Keratinocyte (primary cell): ENCODE measurements at regions not wholly inside any gene's neighbourhood (a gene's known extent, or its start where the extent isn't known, plus 50 kb on each side); places are given as distances from the start of the nearest gene placed in this dataset.

Experiments
- DNase-seq: peaks from one replicate; pipeline ENCODE4 v3.0.0-alpha.2; 2011; ENCODE audit warnings: low read depth, missing footprints, low spot score
- FAIRE-seq: peaks from 2 replicates; lab custom pipeline; 2011; peaks lifted over from hg19 to GRCh38; lab: Jason Lieb, UNC
- H2AFZ ChIP-seq: 2 replicates; pipeline ENCODE4 v1.6.0; 2012; ENCODE audit warnings: low read length, control low read depth, inconsistent platforms; ENCODE audit not compliant: control insufficient read depth
- H3K27ac ChIP-seq: 2 replicates; pipeline ENCODE4 v1.5.1; 2011; ENCODE audit warnings: low read length; ENCODE audit not compliant: control insufficient read depth, insufficient read depth
- H3K27me3 ChIP-seq: 3 replicates; pipeline ENCODE4 v1.6.0; 2011; ENCODE audit warnings: low read length; ENCODE audit not compliant: control insufficient read depth, insufficient read depth; ENCODE audit errors: extremely low read depth
- H3K36me3 ChIP-seq, 2 experiments: 2 replicates in 1 of 2; 3 replicates in 1 of 2; pipeline ENCODE4 v1.5.1; 2011; ENCODE audit warnings: low read length in 2 of 2, mild to moderate bottlenecking in 1 of 2; ENCODE audit not compliant: control insufficient read depth in 2 of 2, insufficient read depth in 2 of 2; ENCODE audit errors: extremely low read depth in 1 of 2
- H3K4me1 ChIP-seq: 3 replicates; pipeline ENCODE4 v1.5.1; 2011; ENCODE audit warnings: low read length; ENCODE audit not compliant: control insufficient read depth, insufficient read depth; ENCODE audit errors: extremely low read depth
- H3K4me2 ChIP-seq: 3 replicates; pipeline ENCODE4 v1.6.0; 2011; ENCODE audit warnings: low read depth, low read length; ENCODE audit not compliant: control insufficient read depth, insufficient read depth; ENCODE audit errors: extremely low read depth
- H3K4me3 ChIP-seq, 3 experiments: fragments of 200-600 bp in 1 of 3; sonication (generic) in 1 of 3; 2 replicates in 2 of 3; 3 replicates in 1 of 3; pipeline ENCODE4 v1.5.1; 2011 to 2016; ENCODE audit warnings: low read length in 3 of 3, mild to moderate bottlenecking in 3 of 3, control low read depth in 2 of 3, inconsistent platforms in 1 of 3, low read depth in 1 of 3, mixed read lengths in 1 of 3, mixed run types in 1 of 3, moderate library complexity in 1 of 3; ENCODE audit not compliant: control insufficient read depth in 2 of 3, insufficient read depth in 2 of 3; ENCODE audit errors: extremely low read depth in 1 of 3
- H3K79me2 ChIP-seq: 2 replicates; pipeline ENCODE4 v1.6.0; 2012; ENCODE audit warnings: low read length; ENCODE audit not compliant: control insufficient read depth, insufficient read depth
- H3K9ac ChIP-seq: 3 replicates; pipeline ENCODE4 v1.6.0; 2011; ENCODE audit warnings: low read length; ENCODE audit not compliant: control insufficient read depth, insufficient read depth; ENCODE audit errors: extremely low read depth
- H3K9me1 ChIP-seq: 3 replicates; pipeline ENCODE4 v1.6.0; 2011; ENCODE audit warnings: low read length; ENCODE audit not compliant: control insufficient read depth, insufficient read depth; ENCODE audit errors: extremely low read depth
- H3K9me3 ChIP-seq: 2 replicates; pipeline ENCODE4 v1.5.1; 2012; ENCODE audit warnings: low read depth, low read length; ENCODE audit not compliant: control insufficient read depth
- H4K20me1 ChIP-seq: 3 replicates; pipeline ENCODE4 v1.6.0; 2011; ENCODE audit warnings: low read length; ENCODE audit not compliant: control insufficient read depth, insufficient read depth; ENCODE audit errors: extremely low read depth
- CTCF ChIP-seq, 3 experiments: IDR thresholded peaks in 1 of 3; conservative IDR thresholded peaks in 1 of 3; optimal IDR thresholded peaks in 1 of 3; 2 replicates in 2 of 3; 3 replicates in 1 of 3; pipeline versions ENCODE3 to v1.5.1; 2011; ENCODE audit warnings: low read length in 3 of 3, mild to moderate bottlenecking in 3 of 3, moderate library complexity in 2 of 3, control low read depth in 1 of 3, inconsistent platforms in 1 of 3; ENCODE audit not compliant: insufficient read depth in 2 of 3; ENCODE audit errors: extremely low read depth in 1 of 3
- EZH2 ChIP-seq: IDR thresholded peaks from one replicate; pipeline ENCODE4 v1.6.1; 2012; ENCODE audit warnings: inconsistent platforms, mild to moderate bottlenecking, low read length, moderate library complexity
- dilution Hi-C: fragments of 300-500 bp; cut with MboI; formaldehyde crosslinking; loops from one replicate; pipeline ENCODE4 v1.7.0; 2020; ENCODE audit warnings: low sequenced_read_pairs; ENCODE audit not compliant: extremely low pct_ligation_motif_present

GRCh38 chr11:91912322-91912721, 312.3 kb upstream of the FAT3 start:
- H3K9ac ChIP-seq = no peak overlapping the region
- H3K4me3 ChIP-seq = no peak overlapping the region
- dilution Hi-C loops = no loop called here
- DNase-seq (no peak), FAIRE-seq (no peak)
- no peak for TF ChIP-seq EZH2
- TF ChIP-seq CTCF (optimal IDR thresholded peaks at IDR 0.05 in 1 of 3, IDR thresholded peaks at IDR 0.05 in 1 of 3, conservative IDR thresholded peaks at IDR 0.05 in 1 of 3; ENCODE audit: extremely low read depth in 1 of 3, insufficient read depth in 2 of 3, low read length in 3 of 3) = no peak
- no peaks in the 10 kb centered on the region for H3K27me3 ChIP-seq
- H3K4me1 ChIP-seq = no peaks in the 10 kb centered on the region
- no peak overlapping the region for H2AFZ ChIP-seq
- H3K79me2 ChIP-seq = no peaks in the 10 kb centered on the region
- H4K20me1 ChIP-seq = no peaks in the 10 kb centered on the region
- no peaks in the 10 kb centered on the region for H3K9me1 ChIP-seq
- H3K9me3 ChIP-seq = no peaks in the 10 kb centered on the region
- no peak overlapping the region for H3K4me2 ChIP-seq
- no peaks in the 10 kb centered on the region for H3K36me3 ChIP-seq
- H3K27ac ChIP-seq = no peak overlapping the region

- no peak for TF ChIP-seq CTCF (optimal IDR thresholded peaks at IDR 0.05 in 1 of 3, IDR thresholded peaks at IDR 0.05 in 1 of 3, conservative IDR thresholded peaks at IDR 0.05 in 1 of 3; ENCODE audit: extremely low read depth in 1 of 3, insufficient read depth in 2 of 3, low read length in 3 of 3)
- no peak for TF ChIP-seq EZH2
- DNase-seq (no peak), FAIRE-seq (no peak)
- no peaks in the 10 kb centered on the region for H3K79me2 ChIP-seq
- no peak overlapping the region for H3K4me2 ChIP-seq
- no peaks in the 10 kb centered on the region for H3K9me1 ChIP-seq
- H3K27ac ChIP-seq = no peak overlapping the region
- no peaks in the 10 kb centered on the region for H3K9me3 ChIP-seq
- dilution Hi-C loops = no loop called here
- H3K36me3 ChIP-seq = no peaks in the 10 kb centered on the region
- no peaks in the 10 kb centered on the region for H4K20me1 ChIP-seq
- no peaks in the 10 kb centered on the region for H3K27me3 ChIP-seq
- no peak overlapping the region for H3K4me3 ChIP-seq
- no peak overlapping the region for H2AFZ ChIP-seq
- no peak overlapping the region for H3K9ac ChIP-seq
- H3K4me1 ChIP-seq = no peaks in the 10 kb centered on the region
These were observed 317.6 kb upstream of the FAT3 start for GRCh38 chr11:91906871-91907624.
